ENCODE measurements at regions not wholly inside any gene's neighbourhood (a gene's known extent, or its start where the extent isn't known, plus 50 kb on each side); places are given as distances from the start of the nearest gene placed in this dataset.
"Not testable (repeated sequence)": the region's sequence is repeated elsewhere in the genome, so short reads cannot be mapped to it uniquely, and the experiment has no call there.

- in situ Hi-C loops (cut with MboI; ENCODE audit: low sequenced_read_pairs), result no loop called here
Observed at GRCh38 chr12:56872366-56872765, 61.8 kb downstream of the SDR9C7 start.

- in situ Hi-C loops (cut with MboI; ENCODE audit: low sequenced_read_pairs), result no loop called here
Observed at GRCh38 chr12:56867216-56867615, 67.0 kb downstream of the SDR9C7 start.

- in situ Hi-C loops (cut with MboI; ENCODE audit: low sequenced_read_pairs), result no loop called here
Observed at GRCh38 chr12:56866493-56866892, 67.7 kb downstream of the SDR9C7 start.

GRCh38 chr12:56864318-56864717 is 69.9 kb downstream of the SDR9C7 start:
- in situ Hi-C loops (cut with MboI; ENCODE audit: low sequenced_read_pairs), result no loop called here

- in situ Hi-C loops (cut with MboI; ENCODE audit: low sequenced_read_pairs), result no loop called here
Observed at GRCh38 chr12:56863789-56864188, 70.4 kb downstream of the SDR9C7 start.

GRCh38 chr12:56862264-56862663 is 71.9 kb downstream of the SDR9C7 start:
- in situ Hi-C loops (cut with MboI; ENCODE audit: low sequenced_read_pairs), result no loop called here

GRCh38 chr12:56853392-56853978 is 80.7 kb downstream of the SDR9C7 start:
- in situ Hi-C loops (cut with MboI; ENCODE audit: low sequenced_read_pairs), result not testable (repeated sequence)

GRCh38 chr12:56851462-56851861 is 82.7 kb downstream of the SDR9C7 start:
- in situ Hi-C loops (cut with MboI; ENCODE audit: low sequenced_read_pairs), result no loop called here

- in situ Hi-C loops (cut with MboI; ENCODE audit: low sequenced_read_pairs), result no loop called here
Observed at GRCh38 chr12:56840922-56841321, 77.8 kb downstream of the HSD17B6 start.

- in situ Hi-C loops (cut with MboI; ENCODE audit: low sequenced_read_pairs), result loop anchor here (10.0 kb wide), 1 partner anchor 155 kb away; a partner anchor contains a TSS
Observed at GRCh38 chr12:56839915-56840325, 76.8 kb downstream of the HSD17B6 start.

- in situ Hi-C loops (cut with MboI; ENCODE audit: low sequenced_read_pairs), result loop anchor here (10.0 kb wide), 1 partner anchor 155 kb away; a partner anchor contains a TSS
Observed at GRCh38 chr12:56839489-56839848, 76.3 kb downstream of the HSD17B6 start.

GRCh38 chr12:56838621-56839488 is 75.7 kb downstream of the HSD17B6 start:
- in situ Hi-C loops (cut with MboI; ENCODE audit: low sequenced_read_pairs), result loop anchor here (10.0 kb wide), 1 partner anchor 156 kb away; a partner anchor contains a TSS
